GM23338 (cell line): ENCODE measurements at regions not wholly inside any gene's neighbourhood (a gene's known extent, or its start where the extent isn't known, plus 50 kb on each side); places are given as distances from the start of the nearest gene placed in this dataset.

Source experiments
- ATAC-seq: fragments of 200-7000 bp; cut with Tn5 transposase; 3 replicates; pipeline ENCODE4 v1.9.1; 2020
- DNase-seq: peaks from one replicate; pipeline ENCODE4 v3.0.0-alpha.2; 2015; ENCODE audit warnings: low spot score
- H2AFZ ChIP-seq: fragments of 200-600 bp; sonication (generic); 2 replicates; pipeline ENCODE4 v1.8.0; 2016; ENCODE audit warnings: antibody characterized with exemption, mild to moderate bottlenecking, moderate library complexity
- H3F3A ChIP-seq: fragments of 200-600 bp; sonication (generic); replicated peaks from 2 replicates; pipeline ENCODE4 v1.8.0; 2017; ENCODE audit warnings: antibody characterized with exemption, mixed run types, low read depth
- H3K27ac ChIP-seq: fragments of 200-600 bp; sonication (generic); 2 replicates; pipeline ENCODE4 v1.6.1; 2016; ENCODE audit warnings: low read depth
- H3K27me3 ChIP-seq: fragments of 200-600 bp; sonication (generic); 2 replicates; pipeline ENCODE4 v1.8.0; 2016; ENCODE audit warnings: mild to moderate bottlenecking, mixed run types, moderate library complexity; ENCODE audit not compliant: insufficient read depth
- H3K36me3 ChIP-seq: fragments of 200-600 bp; sonication (generic); 2 replicates; pipeline ENCODE4 v1.8.0; 2016; ENCODE audit warnings: mild to moderate bottlenecking; ENCODE audit not compliant: insufficient read depth
- H3K4me1 ChIP-seq: fragments of 200-600 bp; sonication (generic); 2 replicates; pipeline ENCODE4 v1.8.0; 2016; ENCODE audit warnings: mild to moderate bottlenecking, moderate library complexity; ENCODE audit not compliant: insufficient read depth
- H3K4me2 ChIP-seq: fragments of 200-600 bp; sonication (generic); 2 replicates; pipeline ENCODE4 v1.7.1; 2017; ENCODE audit warnings: mixed run types
- H3K4me3 ChIP-seq: fragments of 200-600 bp; sonication (generic); 2 replicates; pipeline ENCODE4 v1.6.1; 2016; ENCODE audit warnings: mixed run types
- H3K79me2 ChIP-seq: fragments of 200-600 bp; sonication (generic); replicated peaks from 2 replicates; pipeline ENCODE4 v1.8.0; 2017; ENCODE audit warnings: mild to moderate bottlenecking; ENCODE audit not compliant: insufficient read depth
- H3K9me2 ChIP-seq: fragments of 200-600 bp; sonication (generic); 2 replicates; pipeline ENCODE4 v1.8.0; 2017; ENCODE audit not compliant: insufficient read depth
- H4K20me1 ChIP-seq: fragments of 200-600 bp; sonication (generic); replicated peaks from 2 replicates; pipeline ENCODE4 v1.8.0; 2017; ENCODE audit warnings: mild to moderate bottlenecking; ENCODE audit not compliant: insufficient read depth
- H3K27ac Mint-ChIP-seq: 2 replicates; pipeline ENCODE4 v1.8.0; 2020; ENCODE audit warnings: inconsistent platforms, mild to moderate bottlenecking, moderate library complexity, mixed read lengths
- H3K27me3 Mint-ChIP-seq: 3 replicates; pipeline ENCODE4 v1.8.0; 2022; ENCODE audit warnings: low read depth, mild to moderate bottlenecking, moderate library complexity, mixed read lengths, inconsistent platforms; ENCODE audit not compliant: insufficient read depth, poor library complexity
- H3K36me3 Mint-ChIP-seq: 3 replicates; pipeline ENCODE4 v1.8.0; 2021; ENCODE audit warnings: low read depth, mild to moderate bottlenecking, inconsistent platforms, moderate library complexity, mixed read lengths
- H3K4me1 Mint-ChIP-seq: 3 replicates; pipeline ENCODE4 v1.8.0; 2020; ENCODE audit warnings: mild to moderate bottlenecking, inconsistent platforms, mixed read lengths
- H3K4me3 Mint-ChIP-seq: 3 replicates; pipeline ENCODE4 v1.8.0; 2021; ENCODE audit warnings: moderate library complexity, mild to moderate bottlenecking, inconsistent platforms, mixed read lengths
- H3K9me3 Mint-ChIP-seq: 3 replicates; pipeline ENCODE4 v1.8.0; 2020; ENCODE audit warnings: moderate library complexity, mild to moderate bottlenecking, inconsistent platforms, mixed read lengths
- CREB1 ChIP-seq: fragments of 250-450 bp; sonication (Bioruptor Pico); IDR thresholded peaks from 2 replicates; pipeline ENCODE4 v1.5.0; 2020; ENCODE audit warnings: low read depth, mild to moderate bottlenecking, moderate library complexity
- EZH2 ChIP-seq: fragments of 200-600 bp; sonication (generic); IDR thresholded peaks from one replicate; pipeline ENCODE4 v1.8.0; 2017; ENCODE audit warnings: antibody characterized with exemption, mild to moderate bottlenecking, low read depth; ENCODE audit not compliant: unreplicated experiment
- EZH2phosphoT487 ChIP-seq: fragments of 200-600 bp; sonication (generic); IDR thresholded peaks from one replicate; pipeline ENCODE4 v1.8.1; 2018; ENCODE audit warnings: antibody characterized with exemption; ENCODE audit not compliant: unreplicated experiment
- JUNB ChIP-seq: IDR thresholded peaks from one replicate; pipeline ENCODE4 v1.6.1; 2016; ENCODE audit warnings: antibody characterized with exemption; ENCODE audit not compliant: unreplicated experiment
- NANOG ChIP-seq: IDR thresholded peaks from 2 replicates; pipeline ENCODE4 v1.6.1; 2016; ENCODE audit warnings: antibody characterized with exemption, borderline replicate concordance
- POLR2AphosphoS5 ChIP-seq: IDR thresholded peaks from 2 replicates; pipeline ENCODE4 v1.6.1; 2016; ENCODE audit warnings: antibody characterized with exemption, low read depth
- REST ChIP-seq: IDR thresholded peaks from one replicate; pipeline ENCODE4 v1.6.1; 2018; ENCODE audit warnings: antibody characterized with exemption; ENCODE audit not compliant: unreplicated experiment
- STAT1 ChIP-seq: IDR thresholded peaks from one replicate; pipeline ENCODE4 v1.6.1; 2016; ENCODE audit warnings: antibody characterized with exemption; ENCODE audit not compliant: unreplicated experiment
- ZNF114 ChIP-seq: fragments of 250-450 bp; sonication (Bioruptor Pico); IDR thresholded peaks from 2 replicates; pipeline ENCODE4 v1.5.0; 2020; ENCODE audit warnings: mild to moderate bottlenecking, moderate library complexity
- ZNF331 ChIP-seq: fragments of 250-450 bp; sonication (Bioruptor Pico); IDR thresholded peaks from 2 replicates; pipeline ENCODE4 v1.5.0; 2020; ENCODE audit warnings: low read depth, mild to moderate bottlenecking, moderate library complexity
- TF ChIP-seq, protein P1 (sequence below), 2 experiments: fragments of 200-600 bp in 1 of 2; sonication (generic) in 1 of 2; conservative IDR thresholded peaks; 2 replicates each; pipeline versions ENCODE4 v1.5.1 to v1.6.1; 2016 to 2017; ENCODE audit warnings: antibody characterized with exemption in 2 of 2, low read depth in 2 of 2, mild to moderate bottlenecking in 2 of 2, moderate library complexity in 1 of 2
- TF ChIP-seq, protein P2 (sequence below): IDR thresholded peaks from 2 replicates; pipeline ENCODE4 v1.6.1; 2016; ENCODE audit warnings: antibody characterized with exemption

- TF ChIP-seq REST (no peak), JUNB (no peak), ZNF331 (no peak), EZH2 (no peak), POLR2AphosphoS5 (no peak)
- TF ChIP-seq, protein P1, sequence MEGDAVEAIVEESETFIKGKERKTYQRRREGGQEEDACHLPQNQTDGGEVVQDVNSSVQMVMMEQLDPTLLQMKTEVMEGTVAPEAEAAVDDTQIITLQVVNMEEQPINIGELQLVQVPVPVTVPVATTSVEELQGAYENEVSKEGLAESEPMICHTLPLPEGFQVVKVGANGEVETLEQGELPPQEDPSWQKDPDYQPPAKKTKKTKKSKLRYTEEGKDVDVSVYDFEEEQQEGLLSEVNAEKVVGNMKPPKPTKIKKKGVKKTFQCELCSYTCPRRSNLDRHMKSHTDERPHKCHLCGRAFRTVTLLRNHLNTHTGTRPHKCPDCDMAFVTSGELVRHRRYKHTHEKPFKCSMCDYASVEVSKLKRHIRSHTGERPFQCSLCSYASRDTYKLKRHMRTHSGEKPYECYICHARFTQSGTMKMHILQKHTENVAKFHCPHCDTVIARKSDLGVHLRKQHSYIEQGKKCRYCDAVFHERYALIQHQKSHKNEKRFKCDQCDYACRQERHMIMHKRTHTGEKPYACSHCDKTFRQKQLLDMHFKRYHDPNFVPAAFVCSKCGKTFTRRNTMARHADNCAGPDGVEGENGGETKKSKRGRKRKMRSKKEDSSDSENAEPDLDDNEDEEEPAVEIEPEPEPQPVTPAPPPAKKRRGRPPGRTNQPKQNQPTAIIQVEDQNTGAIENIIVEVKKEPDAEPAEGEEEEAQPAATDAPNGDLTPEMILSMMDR (conservative IDR thresholded peaks at IDR 0.05; ENCODE audit: low read depth in 2 of 2), result no peak
- TF ChIP-seq, protein P2, sequence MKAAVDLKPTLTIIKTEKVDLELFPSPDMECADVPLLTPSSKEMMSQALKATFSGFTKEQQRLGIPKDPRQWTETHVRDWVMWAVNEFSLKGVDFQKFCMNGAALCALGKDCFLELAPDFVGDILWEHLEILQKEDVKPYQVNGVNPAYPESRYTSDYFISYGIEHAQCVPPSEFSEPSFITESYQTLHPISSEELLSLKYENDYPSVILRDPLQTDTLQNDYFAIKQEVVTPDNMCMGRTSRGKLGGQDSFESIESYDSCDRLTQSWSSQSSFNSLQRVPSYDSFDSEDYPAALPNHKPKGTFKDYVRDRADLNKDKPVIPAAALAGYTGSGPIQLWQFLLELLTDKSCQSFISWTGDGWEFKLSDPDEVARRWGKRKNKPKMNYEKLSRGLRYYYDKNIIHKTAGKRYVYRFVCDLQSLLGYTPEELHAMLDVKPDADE, result no peak
Observed at GRCh38 chr16:35174016-35174415, 1714.6 kb downstream of the TP53TG3F start (continued).

GRCh38 chr16:35176449-35176848 lies 1717.0 kb downstream of the TP53TG3F start:
- H3K27ac Mint-ChIP-seq, result no peak overlapping the region
- Histone ChIP-seq H3F3A (no peaks in the 10 kb centered on the region), H3K9me2 (no peaks in the 10 kb centered on the region), H3K36me3 (no peaks in the 10 kb centered on the region; the same call in 1 of the 2 replicates), H2AFZ (no peak overlapping the region), H3K4me3 (no peak overlapping the region), H3K79me2 (no peaks in the 10 kb centered on the region), H3K4me1 (no peaks in the 10 kb centered on the region), H3K4me2 (no peak overlapping the region), H4K20me1 (no peaks in the 10 kb centered on the region), H3K27ac (no peak overlapping the region), H3K27me3 (no peaks in the 10 kb centered on the region)
- H3K36me3 Mint-ChIP-seq, result peaks cover 28% of the 10 kb centered on the region
- ATAC-seq (no peak), DNase-seq (no peak)
- no peaks in the 10 kb centered on the region for H3K4me1 Mint-ChIP-seq
- peaks cover 85% of the 10 kb centered on the region for H3K9me3 Mint-ChIP-seq
- H3K27me3 Mint-ChIP-seq, result no peaks in the 10 kb centered on the region
- H3K4me3 Mint-ChIP-seq, result no peak overlapping the region
- TF ChIP-seq, protein P2, result no peak
- no peak for TF ChIP-seq ZNF114 (CRISPR knock-in tag)
- TF ChIP-seq NANOG, result no peak
- no peak for TF ChIP-seq ZNF331
- TF ChIP-seq STAT1, result no peak
- no peak for TF ChIP-seq CREB1 (CRISPR knock-in tag)
- TF ChIP-seq POLR2AphosphoS5, result no peak
- TF ChIP-seq EZH2phosphoT487, result no peak
- TF ChIP-seq, protein P1 (conservative IDR thresholded peaks at IDR 0.05; ENCODE audit: low read depth in 2 of 2), result no peak
- TF ChIP-seq EZH2, result no peak
- no peak for TF ChIP-seq REST
- TF ChIP-seq JUNB, result no peak
